GM21825 (cell line): ENCODE measurements at regions not wholly inside any gene's neighbourhood (a gene's known extent, or its start where the extent isn't known, plus 50 kb on each side); places are given as distances from the start of the nearest gene placed in this dataset.

Experiments used
- ATAC-seq: cut with Tn5 transposase; IDR thresholded peaks from one replicate; pipeline ENCODE4 v1.9.1; 2021; ENCODE audit warnings: mild to moderate bottlenecking, moderate library complexity; ENCODE audit not compliant: unreplicated experiment

DNA sequence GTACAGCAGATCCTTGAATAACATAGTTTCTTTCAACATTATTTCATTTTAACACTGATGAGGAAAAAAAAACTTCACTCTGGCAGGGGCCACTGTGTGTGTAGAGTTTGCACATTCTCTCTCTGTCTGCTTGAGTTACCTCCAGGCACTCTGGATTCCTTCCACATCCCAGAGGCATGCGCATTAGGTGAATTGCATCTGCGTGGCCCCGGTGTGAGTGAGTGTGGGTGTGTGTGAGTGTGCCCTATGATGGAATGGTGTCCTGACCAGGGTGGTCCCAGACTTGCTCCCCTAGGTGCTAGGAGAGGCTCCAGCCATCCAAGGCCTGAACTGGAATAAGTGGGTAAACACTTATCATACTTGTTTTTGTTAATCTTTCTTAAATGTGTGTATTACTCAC, 90.6 kb upstream of the LRIG3 start:
- no peak for ATAC-seq

DNA sequence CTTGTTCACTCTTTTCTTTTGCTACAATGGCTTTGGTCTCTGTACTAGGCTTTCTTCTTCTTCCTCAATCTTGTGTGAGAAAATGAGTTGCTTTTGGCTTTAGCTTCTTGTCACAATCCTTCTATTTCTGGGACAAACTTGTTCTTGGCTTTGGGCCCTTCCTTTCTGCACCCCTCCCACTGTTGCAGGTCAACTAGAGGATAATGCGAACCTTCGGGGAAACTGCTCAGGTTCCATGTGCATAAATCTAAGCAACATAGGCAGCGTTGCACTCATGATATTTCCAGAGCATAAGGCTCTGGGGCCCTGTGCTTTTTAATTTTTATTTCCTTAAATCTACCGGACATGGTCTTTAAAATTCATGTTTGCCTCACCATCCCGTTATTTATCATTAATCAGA, 89.8 kb upstream of the LRIG3 start:
- no peak for ATAC-seq

DNA sequence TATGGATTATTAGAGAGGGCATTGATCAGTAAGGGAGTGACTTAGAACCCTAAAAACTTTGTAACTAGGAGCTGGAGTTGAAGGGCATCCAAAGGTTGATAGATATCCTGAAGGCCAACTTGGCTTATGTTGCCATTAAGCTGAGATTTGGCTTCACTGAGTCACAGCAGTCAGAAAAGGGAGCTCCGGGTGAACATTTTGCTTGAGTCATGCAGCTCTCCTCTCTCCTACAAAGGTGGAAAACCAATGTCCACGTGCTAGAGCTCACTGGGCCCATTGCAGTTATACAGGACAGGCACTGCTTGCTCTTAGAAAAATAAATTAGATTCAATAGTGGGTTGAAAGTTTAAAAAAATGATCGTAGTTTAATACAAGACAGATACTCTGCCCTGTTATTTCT, 87.3 kb upstream of the LRIG3 start:
- ATAC-seq: no peak

DNA sequence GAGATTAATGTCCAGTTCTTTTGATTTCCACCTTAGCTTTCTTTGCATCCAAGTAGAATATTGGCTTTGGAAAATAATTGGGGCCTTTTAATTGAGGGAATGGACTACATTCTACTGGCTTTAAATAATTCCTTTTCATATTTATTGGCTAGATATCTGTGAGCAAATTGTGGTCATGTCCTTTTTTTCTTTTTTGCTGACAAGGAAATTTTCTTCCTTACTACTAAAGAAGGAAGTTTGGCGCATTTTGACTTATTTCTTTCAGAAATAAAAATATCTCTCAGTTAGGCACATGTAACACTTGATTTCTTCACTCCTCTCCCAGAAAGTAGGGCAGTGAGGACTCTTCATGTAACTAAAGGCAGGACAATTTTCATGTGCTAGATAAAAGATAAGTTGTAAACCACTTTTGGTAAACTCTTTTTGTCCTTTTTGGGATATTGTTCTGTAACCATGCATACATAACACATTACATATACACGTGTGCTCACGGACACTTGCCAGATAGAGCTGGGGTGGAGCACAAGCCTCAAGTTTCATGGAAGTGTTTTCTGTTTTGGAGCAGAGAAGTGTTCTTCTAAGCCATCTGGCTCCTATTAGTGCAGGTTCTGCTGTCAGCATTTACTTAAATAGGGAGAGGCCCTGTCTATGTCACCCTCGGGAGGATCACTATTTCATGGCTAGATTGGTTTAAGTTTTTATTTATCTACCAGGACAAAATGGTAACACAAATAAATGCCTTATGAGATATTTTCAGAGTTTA, 85.1 kb upstream of the LRIG3 start:
- ATAC-seq: no peak

DNA sequence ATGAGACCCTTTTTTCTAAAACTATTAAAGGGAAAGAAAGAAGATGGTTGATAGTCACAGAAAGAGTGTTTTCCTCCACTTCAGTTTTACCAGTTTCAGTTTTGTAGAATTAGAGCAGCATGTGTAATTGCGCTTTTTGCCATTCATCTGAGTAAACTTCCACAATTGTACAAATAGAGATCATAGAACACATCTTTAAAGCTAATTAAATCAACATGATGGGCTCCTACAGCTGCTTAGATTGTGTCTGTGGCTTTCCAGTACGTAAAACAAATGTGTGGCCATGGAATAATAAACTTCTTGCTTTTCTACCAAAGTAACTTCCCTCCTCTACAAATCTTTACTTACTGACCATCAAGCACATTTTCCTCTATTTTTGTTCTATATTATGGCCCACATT, 84.2 kb upstream of the LRIG3 start:
- no peak for ATAC-seq

DNA sequence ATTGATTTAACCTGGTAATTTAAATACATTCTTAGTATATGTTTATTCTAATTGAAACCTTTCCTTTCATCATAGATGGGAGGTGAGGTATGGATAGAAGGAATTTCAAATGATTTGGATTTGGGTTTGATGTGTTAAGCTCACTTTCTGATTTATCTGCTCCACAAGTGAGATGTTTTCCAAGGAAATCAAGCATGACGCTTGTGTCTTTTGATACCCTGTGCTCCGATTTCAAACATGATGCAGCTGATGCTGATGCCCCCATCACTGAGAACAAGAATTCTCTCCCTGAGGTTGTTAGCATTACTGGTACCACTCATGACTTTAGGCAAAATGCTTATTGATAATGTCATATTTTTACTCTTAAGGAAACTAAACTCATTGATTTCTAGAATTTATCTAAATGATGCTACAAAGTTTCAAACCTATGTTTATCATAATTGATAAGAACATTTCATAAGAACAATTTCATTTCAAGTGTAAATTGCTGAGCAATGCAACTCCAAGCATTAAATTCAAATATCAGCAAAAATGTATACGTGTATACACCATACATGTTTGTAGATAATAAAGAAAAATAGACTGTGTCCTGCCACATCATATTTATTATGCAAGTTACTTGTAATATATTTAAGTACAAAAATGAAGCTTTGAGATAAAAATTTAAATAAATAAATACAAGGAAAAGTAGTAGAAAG, 75.5 kb upstream of the LRIG3 start:
- no peak for ATAC-seq

DNA sequence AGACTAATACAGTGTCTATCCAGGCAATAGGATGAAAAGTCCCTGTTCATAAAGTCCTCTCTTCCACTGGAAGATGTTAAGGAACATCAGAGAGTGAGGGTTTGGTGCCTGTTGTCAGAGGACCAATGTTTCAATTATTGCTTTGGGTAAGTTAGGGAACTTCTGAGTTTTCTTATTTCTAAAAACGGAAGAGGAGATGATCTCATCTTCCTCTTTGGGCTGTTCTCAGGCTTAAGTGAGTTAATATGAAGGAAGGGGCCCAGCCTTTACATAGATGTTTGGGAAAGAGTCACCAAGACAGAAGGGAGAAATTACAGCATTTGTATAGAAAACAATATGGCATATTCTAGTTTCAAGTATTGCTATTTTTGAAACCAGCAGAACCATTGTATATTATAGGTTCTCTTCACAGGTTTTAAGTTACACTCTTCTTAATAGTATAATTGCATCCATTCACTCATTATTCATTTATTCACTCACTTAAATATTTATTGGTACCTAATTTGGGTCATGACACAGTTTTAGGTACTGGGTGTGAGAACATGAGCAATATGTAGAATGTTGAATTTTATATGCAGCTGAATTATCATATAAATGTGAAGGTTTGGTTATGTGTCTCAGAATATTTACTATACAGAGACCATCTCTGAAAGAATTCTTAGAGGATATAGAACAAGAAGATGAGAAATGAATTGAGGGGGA, 68.5 kb upstream of the LRIG3 start:
- no peak for ATAC-seq

DNA sequence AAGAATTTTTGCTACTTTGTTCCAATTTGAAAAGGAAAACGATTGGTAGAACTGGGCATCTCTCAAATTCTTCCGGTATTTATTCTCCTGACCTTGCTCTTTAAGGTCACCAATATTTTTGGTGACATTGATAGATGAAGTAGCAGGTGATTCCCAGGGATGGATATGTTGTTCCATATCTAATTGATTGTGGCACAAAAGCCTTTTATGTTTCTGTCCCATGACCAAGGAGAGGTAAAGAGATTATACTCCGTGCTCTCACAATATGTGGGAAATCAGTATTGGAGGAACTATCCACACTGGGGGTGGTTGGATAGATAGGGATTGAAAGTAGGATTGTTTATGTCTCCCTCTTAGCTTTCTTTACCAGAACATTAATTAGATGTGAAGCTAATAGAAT, 61.7 kb upstream of the LRIG3 start:
- no peak for ATAC-seq

DNA sequence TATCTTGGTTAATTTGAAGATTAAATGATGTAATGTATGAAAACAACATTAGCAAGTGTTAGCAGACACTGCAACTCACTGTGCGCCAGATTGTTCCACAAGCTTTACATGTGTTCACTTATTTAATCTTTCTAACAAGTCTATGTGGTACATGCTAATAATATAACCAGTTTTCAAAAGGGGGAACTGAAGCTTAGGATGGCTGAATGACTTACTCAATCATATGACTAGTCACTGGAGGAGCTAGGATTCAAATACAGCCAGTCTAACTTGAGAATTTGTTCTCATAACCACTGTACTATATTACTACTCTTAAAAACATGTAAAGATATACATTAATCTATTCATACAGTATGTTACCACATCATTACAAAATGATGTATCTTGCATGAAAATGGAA, 60.5 kb upstream of the LRIG3 start:
- no peak for ATAC-seq

DNA sequence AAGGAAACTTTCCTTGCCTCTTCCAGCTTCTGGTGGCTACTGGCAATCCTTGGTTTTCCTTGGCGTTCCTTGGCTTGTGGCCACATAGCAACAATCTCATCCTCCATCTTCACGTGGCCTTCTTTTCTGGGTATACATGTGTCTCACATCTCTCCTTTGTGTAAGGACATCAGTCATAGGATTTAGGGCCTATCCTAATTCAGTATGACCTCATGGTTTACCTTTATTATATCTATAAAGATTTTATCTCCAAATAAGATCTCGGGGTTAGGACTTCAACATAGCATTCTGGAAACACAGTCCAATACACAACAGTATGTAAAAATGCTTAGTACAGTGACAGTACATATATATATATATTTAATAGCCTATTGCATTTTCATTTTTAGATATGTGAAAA, 58.4 kb upstream of the LRIG3 start:
- ATAC-seq: no peak

DNA sequence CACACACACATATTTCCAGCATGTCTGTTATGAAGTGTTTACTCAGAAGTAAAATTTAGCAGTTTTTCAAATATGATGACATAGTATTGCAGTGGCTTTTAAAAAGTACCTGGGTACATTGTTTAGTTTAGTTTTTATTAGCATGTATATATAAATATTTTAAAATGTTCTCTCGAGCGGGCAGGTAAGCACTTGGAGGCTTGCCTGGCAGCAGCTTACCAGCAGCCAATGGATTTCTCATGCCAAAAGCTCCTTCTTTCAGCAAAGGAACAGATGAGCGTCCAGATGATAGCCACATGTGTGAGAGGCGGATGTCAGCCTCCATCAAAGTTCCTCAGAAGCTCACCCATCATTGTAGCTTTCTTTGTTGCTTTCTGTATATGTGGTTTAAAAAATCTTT, 57.2 kb upstream of the LRIG3 start:
- no peak for ATAC-seq

DNA sequence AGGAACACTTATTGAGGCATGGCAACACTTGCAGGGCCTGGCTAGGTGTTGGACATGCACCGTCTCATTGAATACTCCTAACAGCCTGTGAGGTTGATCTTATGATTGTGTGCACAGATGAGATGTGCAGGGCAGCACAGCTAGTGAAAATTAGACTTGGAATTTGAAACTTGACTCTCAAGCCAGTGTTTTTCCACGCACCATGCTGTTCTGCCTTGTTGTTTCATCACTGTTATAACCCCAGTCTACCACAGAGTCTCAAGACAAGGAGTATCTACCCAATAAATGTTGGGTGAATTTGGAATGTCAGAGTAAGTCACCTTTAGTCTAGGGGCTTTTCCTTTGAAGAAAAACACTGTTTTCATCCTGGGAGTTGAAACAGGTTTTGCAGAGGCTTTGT, 55.8 kb upstream of the LRIG3 start:
- no peak for ATAC-seq
